ENCODE measurements at regions not wholly inside any gene's neighbourhood (a gene's known extent, or its start where the extent isn't known, plus 50 kb on each side); places are given as distances from the start of the nearest gene placed in this dataset.

DNA sequence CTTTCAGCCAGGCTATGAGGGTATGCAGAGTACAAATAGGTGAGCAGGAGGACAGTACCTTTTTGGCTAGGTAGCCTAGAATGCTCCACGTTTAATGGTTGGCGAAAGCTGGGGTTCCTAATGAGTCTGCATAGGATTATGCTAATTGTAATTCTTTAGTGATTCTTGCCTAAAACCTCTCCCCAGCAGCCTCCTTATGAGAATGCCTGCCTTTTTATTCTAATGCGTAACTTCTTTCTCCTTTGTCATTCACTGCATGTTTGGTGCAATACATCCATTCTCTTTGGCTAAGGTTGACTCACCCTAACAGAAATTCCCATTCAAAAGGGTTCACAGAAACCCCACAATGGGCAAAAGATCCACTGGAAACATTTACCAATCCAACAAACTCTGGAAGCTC lies 752.2 kb downstream of the FSCB start:
- H3K27me3 ChIP-seq (ENCODE audit: control insufficient read depth, insufficient read depth, low read length), result no peaks in the 10 kb centered on the region
- BruUV-seq (replicated peaks), result no TSS peak
- TF ChIP-seq, protein P1, sequence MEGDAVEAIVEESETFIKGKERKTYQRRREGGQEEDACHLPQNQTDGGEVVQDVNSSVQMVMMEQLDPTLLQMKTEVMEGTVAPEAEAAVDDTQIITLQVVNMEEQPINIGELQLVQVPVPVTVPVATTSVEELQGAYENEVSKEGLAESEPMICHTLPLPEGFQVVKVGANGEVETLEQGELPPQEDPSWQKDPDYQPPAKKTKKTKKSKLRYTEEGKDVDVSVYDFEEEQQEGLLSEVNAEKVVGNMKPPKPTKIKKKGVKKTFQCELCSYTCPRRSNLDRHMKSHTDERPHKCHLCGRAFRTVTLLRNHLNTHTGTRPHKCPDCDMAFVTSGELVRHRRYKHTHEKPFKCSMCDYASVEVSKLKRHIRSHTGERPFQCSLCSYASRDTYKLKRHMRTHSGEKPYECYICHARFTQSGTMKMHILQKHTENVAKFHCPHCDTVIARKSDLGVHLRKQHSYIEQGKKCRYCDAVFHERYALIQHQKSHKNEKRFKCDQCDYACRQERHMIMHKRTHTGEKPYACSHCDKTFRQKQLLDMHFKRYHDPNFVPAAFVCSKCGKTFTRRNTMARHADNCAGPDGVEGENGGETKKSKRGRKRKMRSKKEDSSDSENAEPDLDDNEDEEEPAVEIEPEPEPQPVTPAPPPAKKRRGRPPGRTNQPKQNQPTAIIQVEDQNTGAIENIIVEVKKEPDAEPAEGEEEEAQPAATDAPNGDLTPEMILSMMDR (IDR thresholded peaks at IDR 0.05), result no peak
- TF ChIP-seq SIN3A (IDR thresholded peaks at IDR 0.05; ENCODE audit: borderline replicate concordance, insufficient read depth, low read depth, low read length) (no peak), TCF7L2 (IDR thresholded peaks at IDR 0.05; ENCODE audit: low read depth, low read length) (no peak), POLR2AphosphoS5 (IDR thresholded peaks at IDR 0.05; ENCODE audit: low read depth, low read length) (no peak)
- TF ChIP-seq, protein P2, sequence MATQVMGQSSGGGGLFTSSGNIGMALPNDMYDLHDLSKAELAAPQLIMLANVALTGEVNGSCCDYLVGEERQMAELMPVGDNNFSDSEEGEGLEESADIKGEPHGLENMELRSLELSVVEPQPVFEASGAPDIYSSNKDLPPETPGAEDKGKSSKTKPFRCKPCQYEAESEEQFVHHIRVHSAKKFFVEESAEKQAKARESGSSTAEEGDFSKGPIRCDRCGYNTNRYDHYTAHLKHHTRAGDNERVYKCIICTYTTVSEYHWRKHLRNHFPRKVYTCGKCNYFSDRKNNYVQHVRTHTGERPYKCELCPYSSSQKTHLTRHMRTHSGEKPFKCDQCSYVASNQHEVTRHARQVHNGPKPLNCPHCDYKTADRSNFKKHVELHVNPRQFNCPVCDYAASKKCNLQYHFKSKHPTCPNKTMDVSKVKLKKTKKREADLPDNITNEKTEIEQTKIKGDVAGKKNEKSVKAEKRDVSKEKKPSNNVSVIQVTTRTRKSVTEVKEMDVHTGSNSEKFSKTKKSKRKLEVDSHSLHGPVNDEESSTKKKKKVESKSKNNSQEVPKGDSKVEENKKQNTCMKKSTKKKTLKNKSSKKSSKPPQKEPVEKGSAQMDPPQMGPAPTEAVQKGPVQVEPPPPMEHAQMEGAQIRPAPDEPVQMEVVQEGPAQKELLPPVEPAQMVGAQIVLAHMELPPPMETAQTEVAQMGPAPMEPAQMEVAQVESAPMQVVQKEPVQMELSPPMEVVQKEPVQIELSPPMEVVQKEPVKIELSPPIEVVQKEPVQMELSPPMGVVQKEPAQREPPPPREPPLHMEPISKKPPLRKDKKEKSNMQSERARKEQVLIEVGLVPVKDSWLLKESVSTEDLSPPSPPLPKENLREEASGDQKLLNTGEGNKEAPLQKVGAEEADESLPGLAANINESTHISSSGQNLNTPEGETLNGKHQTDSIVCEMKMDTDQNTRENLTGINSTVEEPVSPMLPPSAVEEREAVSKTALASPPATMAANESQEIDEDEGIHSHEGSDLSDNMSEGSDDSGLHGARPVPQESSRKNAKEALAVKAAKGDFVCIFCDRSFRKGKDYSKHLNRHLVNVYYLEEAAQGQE (IDR thresholded peaks at IDR 0.05; ENCODE audit: insufficient read depth in 1 of 2, low read depth in 2 of 2, low read length in 1 of 2), result no peak
- POLR2A ChIA-PET, result no interaction called here
- H3K4me3 ChIP-seq (ENCODE audit: low read depth in 2 of 2, low read length in 2 of 2), result no peak overlapping the region
- no peaks in the 10 kb centered on the region for H3K4me1 ChIP-seq (ENCODE audit: control insufficient read depth, insufficient read depth, low read length)
- ATAC-seq (no peak), DNase-seq (ENCODE audit: low read depth, low spot score) (no peak)
- CTCF ChIA-PET, result no interaction called here
- H3K9me3 ChIP-seq (ENCODE audit: control insufficient read depth, insufficient read depth, low read depth, low read length), result no peaks in the 10 kb centered on the region
- no peaks in the 10 kb centered on the region for H3K36me3 ChIP-seq (ENCODE audit: control insufficient read depth, insufficient read depth, low read length)
- intact Hi-C loops (cut with micrococcal nuclease; ENCODE audit: unreplicated experiment) (no loop called here), in situ Hi-C loops (cut with HindIII; ENCODE audit: low pct_unique_long_range_greater_than_20kb, low sequenced_read_pairs) (no loop called here)
- no peak overlapping the region for H3K27ac ChIP-seq (ENCODE audit: low read length)

DNA sequence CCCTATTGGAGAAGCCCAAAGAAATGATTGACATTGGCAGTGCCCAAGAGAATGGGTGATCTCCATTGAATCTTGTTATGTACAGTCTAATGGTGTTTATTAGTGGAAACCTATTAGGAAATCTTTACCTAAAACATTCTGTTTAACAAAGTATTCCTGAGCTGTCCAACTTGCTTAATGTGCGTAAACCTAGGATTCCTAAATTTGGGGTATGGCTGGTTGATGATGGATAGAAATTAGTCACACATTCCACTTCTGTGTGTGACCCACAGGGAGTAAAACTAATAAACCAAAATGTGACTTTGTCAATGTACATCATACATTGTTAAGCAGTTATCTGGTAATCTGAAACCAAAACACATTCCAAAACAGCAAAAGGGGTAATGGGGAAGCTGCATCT lies 761.3 kb downstream of the FSCB start:
- Histone ChIP-seq H3K36me3 (ENCODE audit: control insufficient read depth, insufficient read depth, low read length) (no peaks in the 10 kb centered on the region), H3K27ac (ENCODE audit: low read length) (no peak overlapping the region), H3K4me1 (ENCODE audit: control insufficient read depth, insufficient read depth, low read length) (no peaks in the 10 kb centered on the region), H3K9me3 (ENCODE audit: control insufficient read depth, insufficient read depth, low read depth, low read length) (no peaks in the 10 kb centered on the region), H3K27me3 (ENCODE audit: control insufficient read depth, insufficient read depth, low read length) (no peaks in the 10 kb centered on the region), H3K4me3 (ENCODE audit: low read depth in 2 of 2, low read length in 2 of 2) (no peak overlapping the region)
- in situ Hi-C loops (cut with HindIII; ENCODE audit: low pct_unique_long_range_greater_than_20kb, low sequenced_read_pairs) (no loop called here), intact Hi-C loops (cut with micrococcal nuclease; ENCODE audit: unreplicated experiment) (no loop called here)
- ChIA-PET POLR2A (no interaction called here), CTCF (no interaction called here)
- DNase-seq (ENCODE audit: low read depth, low spot score) (no peak), ATAC-seq (no peak)
- no TSS peak for BruUV-seq (replicated peaks)
- TF ChIP-seq, protein P2 (IDR thresholded peaks at IDR 0.05; ENCODE audit: insufficient read depth in 1 of 2, low read depth in 2 of 2, low read length in 1 of 2), result no peak
- no peak for TF ChIP-seq POLR2AphosphoS5 (IDR thresholded peaks at IDR 0.05; ENCODE audit: low read depth, low read length)
- TF ChIP-seq, protein P1 (IDR thresholded peaks at IDR 0.05), result no peak
- TF ChIP-seq SIN3A (IDR thresholded peaks at IDR 0.05; ENCODE audit: borderline replicate concordance, insufficient read depth, low read depth, low read length), result no peak

Measured in Panc1 (cell line).